Natural killer cell treated with Interleukin-12 subunit alpha and Interleukin-12 subunit beta and Interleukin-15 and Interleukin-18, amount 100 ng/mL, for 72 hours (primary cell): ENCODE measurements at regions not wholly inside any gene's neighbourhood (a gene's known extent, or its start where the extent isn't known, plus 50 kb on each side); places are given as distances from the start of the nearest gene placed in this dataset.
A peak's percentile ranks its signal among the peaks of the same experiment; 100 is the strongest.
"Not testable (repeated sequence)": the region's sequence is repeated elsewhere in the genome, so short reads cannot be mapped to it uniquely, and the experiment has no call there.

Source experiments
- ATAC-seq, 2 donors: fragments of 150-1000 bp; cut with Tn5 transposase in 1 of 2; sonication (Bioruptor Pico), chemical (Tn5 transposase) in 1 of 2; 2 replicates each; pipeline ENCODE4 v1.10.0; 2021
- DNase-seq: peaks from one replicate; pipeline ENCODE4 v3.0.0; 2022; ENCODE audit warnings: low spot score
- H3K27ac Mint-ChIP-seq, 2 donors: 1 replicate in 1 of 2; 2 replicates in 1 of 2; pipeline ENCODE4 v1.8.0; 2022; ENCODE audit warnings: mixed read lengths in 2 of 2, mild to moderate bottlenecking in 1 of 2, moderate library complexity in 1 of 2
- H3K27me3 Mint-ChIP-seq, 2 donors: 1 replicate in 1 of 2; 2 replicates in 1 of 2; pipeline ENCODE4 v1.8.0; 2022; ENCODE audit warnings: mixed read lengths in 2 of 2
- H3K36me3 Mint-ChIP-seq: one replicate; pipeline ENCODE4 v1.8.0; 2022; ENCODE audit warnings: mixed read lengths
- H3K4me1 Mint-ChIP-seq, 2 donors: 1 replicate in 1 of 2; 2 replicates in 1 of 2; pipeline ENCODE4 v1.8.0; 2022; ENCODE audit warnings: low read depth in 2 of 2, mixed read lengths in 2 of 2, mild to moderate bottlenecking in 1 of 2
- H3K4me3 Mint-ChIP-seq: one replicate; pipeline ENCODE4 v1.8.0; 2022; ENCODE audit warnings: mixed read lengths
- H3K9me3 Mint-ChIP-seq: 2 replicates; pipeline ENCODE4 v1.8.0; 2022; ENCODE audit warnings: mixed read lengths

GRCh38 chr3:198096015-198096414, 136.0 kb downstream of the LMLN start:
- Mint-ChIP-seq H3K36me3 (peaks cover 26% of the 10 kb centered on the region), H3K4me3 (no peak overlapping the region), H3K27me3 (peaks cover 24 to 33% of the 10 kb centered on the region in 2 donors), H3K9me3 (peaks cover 8% of the 10 kb centered on the region), H3K4me1 (peaks cover 3 to 6% of the 10 kb centered on the region in 2 donors), H3K27ac (no peak overlapping the region)
- DNase-seq (no peak), ATAC-seq (no peak)

- H3K27ac Mint-ChIP-seq = no peak overlapping the region
- DNase-seq (no peak), ATAC-seq (no peak)
- H3K36me3 Mint-ChIP-seq = peaks cover 26% of the 10 kb centered on the region
- no peak overlapping the region for H3K4me3 Mint-ChIP-seq
- H3K27me3 Mint-ChIP-seq = peaks cover 24 to 33% of the 10 kb centered on the region in 2 donors
- H3K9me3 Mint-ChIP-seq = peaks cover 8% of the 10 kb centered on the region
- H3K4me1 Mint-ChIP-seq = peaks cover 3 to 6% of the 10 kb centered on the region in 2 donors
Observed at GRCh38 chr3:198097048-198097447, 137.0 kb downstream of the LMLN start.

DNA sequence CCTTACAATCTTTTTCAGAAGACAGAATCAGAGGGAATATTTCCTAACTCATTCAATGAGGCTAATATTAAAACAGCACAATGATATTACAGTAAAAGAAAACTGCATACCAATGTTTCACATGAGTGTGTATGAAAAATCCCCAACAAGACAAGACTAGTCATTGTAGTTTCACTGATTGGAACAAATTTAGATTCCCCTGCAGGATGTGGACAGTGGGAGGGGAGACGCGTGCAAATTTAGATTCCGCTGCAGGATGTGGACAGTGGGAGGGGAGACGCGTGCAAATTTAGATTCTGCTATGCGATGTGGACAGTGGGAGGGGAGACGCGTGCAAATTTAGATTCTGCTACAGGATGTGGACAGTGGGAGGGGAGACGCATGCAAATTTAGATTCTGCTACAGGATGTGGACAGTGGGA, 138.7 kb downstream of the LMLN start:
- H3K4me3 Mint-ChIP-seq = peak overlapping the region; percentile 64
- H3K36me3 Mint-ChIP-seq = peaks cover 17% of the 10 kb centered on the region
- not testable (repeated sequence) for H3K4me1 Mint-ChIP-seq, H3K9me3 Mint-ChIP-seq, DNase-seq
- peak overlapping the region; percentile 82 to 89 for H3K27ac Mint-ChIP-seq
- ATAC-seq = peak in 1 of 2 donors; percentile 67
- peaks cover 13 to 17% of the 10 kb centered on the region in 2 donors for H3K27me3 Mint-ChIP-seq

DNA sequence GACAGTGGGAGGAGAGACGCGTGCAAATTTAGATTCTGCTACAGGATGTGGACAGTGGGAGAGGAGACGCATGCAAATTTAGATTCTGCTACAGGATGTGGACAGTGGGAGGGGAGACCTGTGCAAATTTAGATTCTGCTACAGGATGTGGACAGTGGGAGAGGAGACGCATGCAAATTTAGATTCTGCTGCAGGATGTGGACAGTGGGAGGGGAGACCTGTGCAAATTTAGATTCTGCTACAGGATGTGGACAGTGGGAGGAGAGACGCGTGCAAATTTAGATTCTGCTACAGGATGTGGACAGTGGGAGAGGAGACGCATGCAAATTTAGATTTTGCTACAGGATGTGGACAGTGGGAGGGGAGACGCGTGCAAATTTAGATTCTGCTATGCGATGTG, 143.1 kb downstream of the LMLN start:
- ATAC-seq, DNase-seq, H3K4me3 Mint-ChIP-seq, H3K27ac Mint-ChIP-seq, H3K27me3 Mint-ChIP-seq: not testable (repeated sequence)
- Mint-ChIP-seq H3K36me3 (peaks cover 15% of the 10 kb centered on the region), H3K9me3 (peaks cover 12% of the 10 kb centered on the region), H3K4me1 (peaks cover 11 to 15% of the 10 kb centered on the region in 2 donors)

- Mint-ChIP-seq H3K27me3 (peaks cover 7 to 12% of the 10 kb centered on the region in 2 donors), H3K9me3 (peaks cover 9% of the 10 kb centered on the region), H3K27ac (peak overlapping the region; percentile 77 to 81), H3K4me1 (peaks cover 8 to 9% of the 10 kb centered on the region in 2 donors), H3K36me3 (peaks cover 10% of the 10 kb centered on the region), H3K4me3 (peak overlapping the region; percentile 78)
- ATAC-seq = no peak
- no peak for DNase-seq
Observed at GRCh38 chr3:198106265-198106664, 146.2 kb downstream of the LMLN start.

- Mint-ChIP-seq H3K4me1 (peaks cover 9 to 12% of the 10 kb centered on the region in 2 donors), H3K9me3 (peaks cover 9% of the 10 kb centered on the region), H3K27me3 (peaks cover 13 to 22% of the 10 kb centered on the region in 2 donors), H3K36me3 (peaks cover 12% of the 10 kb centered on the region), H3K27ac (no peak overlapping the region), H3K4me3 (no peak overlapping the region)
- DNase-seq (no peak), ATAC-seq (no peak)
Observed at GRCh38 chr3:198107840-198108734, 148.1 kb downstream of the LMLN start.

GRCh38 chr3:198109883-198110282, 149.9 kb downstream of the LMLN start:
- Mint-ChIP-seq H3K4me3 (no peak overlapping the region), H3K27me3 (peaks cover 24 to 40% of the 10 kb centered on the region in 2 donors), H3K27ac (no peak overlapping the region), H3K36me3 (peaks cover 25% of the 10 kb centered on the region), H3K9me3 (peaks cover 12% of the 10 kb centered on the region), H3K4me1 (peaks cover 16 to 21% of the 10 kb centered on the region in 2 donors)
- ATAC-seq (no peak), DNase-seq (no peak)

GRCh38 chr3:198112031-198112430, 152.0 kb downstream of the LMLN start:
- peaks cover 4% of the 10 kb centered on the region for H3K9me3 Mint-ChIP-seq
- H3K4me1 Mint-ChIP-seq = peaks cover 9 to 12% of the 10 kb centered on the region in 2 donors
- ATAC-seq = no peak
- peaks cover 32 to 47% of the 10 kb centered on the region in 2 donors for H3K27me3 Mint-ChIP-seq
- DNase-seq = no peak
- no peak overlapping the region for H3K27ac Mint-ChIP-seq
- no peak overlapping the region for H3K4me3 Mint-ChIP-seq
- peaks cover 15% of the 10 kb centered on the region for H3K36me3 Mint-ChIP-seq

DNA sequence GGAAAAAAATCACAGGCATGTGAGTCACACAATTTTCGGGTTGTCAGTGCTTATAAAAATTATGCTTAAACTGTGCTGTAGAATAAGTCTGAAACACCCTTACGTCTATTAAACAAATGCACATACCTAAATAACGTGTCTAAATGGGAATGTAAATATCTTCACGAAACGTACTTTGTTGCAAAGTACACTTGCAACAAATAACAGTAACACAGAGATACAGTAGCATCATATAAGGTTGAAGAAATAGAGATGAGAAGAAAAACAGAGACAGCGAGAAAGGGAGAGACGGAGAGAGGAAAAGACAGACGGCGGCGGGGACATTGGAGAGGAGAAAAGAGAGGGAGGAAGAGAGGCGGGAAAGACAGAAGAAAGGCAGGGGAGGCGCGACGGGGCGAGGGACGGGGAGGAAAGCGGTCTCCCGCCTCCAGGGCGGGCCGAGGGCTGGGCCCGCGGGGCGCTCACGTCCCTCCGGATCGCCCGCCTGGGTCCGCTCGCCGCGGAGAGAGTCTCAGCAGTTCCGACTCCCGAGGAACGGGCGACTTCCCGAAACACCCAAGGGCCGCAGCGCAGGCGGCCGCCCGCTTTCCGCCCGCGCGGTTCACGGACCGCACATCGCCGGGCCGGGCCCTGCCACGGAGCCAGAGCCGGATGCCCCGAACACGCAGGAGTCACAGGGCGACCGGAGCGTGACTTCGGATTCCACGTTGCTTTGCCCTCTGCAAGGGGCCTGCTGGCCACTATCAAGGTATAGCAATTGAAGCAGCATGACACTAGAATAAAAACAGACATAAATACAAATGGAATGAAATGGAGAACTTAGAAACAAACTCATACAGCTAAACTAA, 153.4 kb downstream of the LMLN start:
- H3K9me3 Mint-ChIP-seq = peaks cover 4% of the 10 kb centered on the region
- peaks cover 9 to 12% of the 10 kb centered on the region in 2 donors for H3K4me1 Mint-ChIP-seq
- H3K4me3 Mint-ChIP-seq = peak overlapping the region; percentile 78
- no peak for DNase-seq
- ATAC-seq = peak; percentile 57
- H3K27me3 Mint-ChIP-seq = peaks cover 38 to 47% of the 10 kb centered on the region in 2 donors
- no peak overlapping the region for H3K27ac Mint-ChIP-seq
- peaks cover 15% of the 10 kb centered on the region for H3K36me3 Mint-ChIP-seq

GRCh38 chr3:198114516-198114915, 154.5 kb downstream of the LMLN start:
- H3K27ac Mint-ChIP-seq, H3K4me3 Mint-ChIP-seq, DNase-seq, ATAC-seq, H3K9me3 Mint-ChIP-seq: not testable (repeated sequence)
- Mint-ChIP-seq H3K36me3 (peaks cover 15% of the 10 kb centered on the region), H3K27me3 (peaks cover 40 to 47% of the 10 kb centered on the region in 2 donors), H3K4me1 (peaks cover 9 to 12% of the 10 kb centered on the region in 2 donors)

DNA sequence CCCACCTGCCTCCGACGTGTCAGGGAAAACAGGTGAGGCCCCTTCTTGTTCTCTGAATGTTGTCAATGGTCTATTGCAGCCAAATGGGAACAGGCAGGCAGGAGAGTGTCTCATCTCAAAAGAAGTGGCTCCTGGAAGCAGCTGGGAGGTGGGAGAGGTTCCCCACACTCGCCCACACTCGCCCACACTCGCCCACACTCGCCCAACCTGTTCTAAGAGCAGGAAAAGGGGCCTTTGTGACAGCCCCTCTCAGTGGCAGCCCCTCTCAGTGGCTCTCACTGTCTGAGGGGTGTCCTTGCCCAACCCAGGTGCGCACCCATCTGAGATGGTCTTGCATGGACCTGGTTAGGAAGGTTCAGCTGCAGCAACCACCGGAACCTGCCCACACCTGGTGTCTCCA, 162.2 kb downstream of the LMLN start:
- not testable (repeated sequence) for H3K4me1 Mint-ChIP-seq, H3K4me3 Mint-ChIP-seq, H3K9me3 Mint-ChIP-seq, H3K36me3 Mint-ChIP-seq, ATAC-seq, H3K27ac Mint-ChIP-seq, DNase-seq
- H3K27me3 Mint-ChIP-seq = peaks cover 10 to 12% of the 10 kb centered on the region in 2 donors

DNA sequence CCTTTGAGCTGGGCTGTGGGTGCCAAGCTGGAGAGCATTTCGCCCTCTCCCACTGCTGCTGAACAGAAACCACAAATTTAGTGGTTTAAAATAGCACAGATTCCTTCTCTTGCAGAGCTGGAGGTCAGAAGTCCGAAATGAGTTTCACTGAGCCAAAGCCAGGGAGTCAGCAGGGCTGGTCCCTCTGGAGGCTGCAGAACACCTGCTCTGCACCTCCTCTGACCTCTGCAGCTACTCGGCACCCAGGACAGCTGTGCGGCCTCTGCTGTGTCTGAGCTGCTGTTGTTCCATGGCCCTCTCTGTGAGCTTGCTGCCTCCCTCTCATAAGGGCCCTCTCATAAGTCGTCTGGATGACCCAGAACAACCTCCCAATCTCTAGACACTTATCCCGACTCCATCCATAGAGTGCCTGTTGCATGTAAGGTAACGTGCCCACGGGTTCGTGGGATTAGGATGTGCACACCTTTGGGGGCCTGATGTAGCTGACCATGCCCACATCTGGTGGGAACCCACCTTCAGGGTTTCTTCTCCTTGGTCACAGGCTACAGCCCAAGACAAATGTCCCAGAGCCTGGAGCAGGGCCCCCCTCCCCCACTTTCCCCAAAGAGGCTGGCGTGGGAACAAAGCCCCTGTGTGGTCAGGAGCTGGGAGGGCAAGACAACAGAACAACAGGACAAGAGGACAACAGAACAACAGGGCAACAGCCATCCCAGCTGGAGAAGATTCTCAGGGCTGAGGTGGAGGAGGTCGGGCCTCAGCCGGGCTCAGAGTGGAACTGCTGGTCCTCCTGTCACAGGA, 177.2 kb downstream of the LMLN start:
- not testable (repeated sequence) for DNase-seq

GRCh38 chr3:198138205-198138604, 178.2 kb downstream of the LMLN start:
- not testable (repeated sequence) for H3K27me3 Mint-ChIP-seq, DNase-seq, H3K4me3 Mint-ChIP-seq, H3K9me3 Mint-ChIP-seq, H3K27ac Mint-ChIP-seq, H3K36me3 Mint-ChIP-seq, H3K4me1 Mint-ChIP-seq
- ATAC-seq = peak in 1 of 2 donors; percentile 48

More for the DNA sequence above, 177.2 kb downstream of the LMLN start:
- H3K4me3 Mint-ChIP-seq, H3K9me3 Mint-ChIP-seq, H3K36me3 Mint-ChIP-seq, H3K27me3 Mint-ChIP-seq, H3K27ac Mint-ChIP-seq, H3K4me1 Mint-ChIP-seq: not testable (repeated sequence)
- ATAC-seq = peak; percentile 35 to 43
